ENCODE measurements at regions not wholly inside any gene's neighbourhood (a gene's known extent, or its start where the extent isn't known, plus 50 kb on each side); places are given as distances from the start of the nearest gene placed in this dataset.

- DNase-seq (ENCODE audit: missing footprints) = no peak
- no peak for ATAC-seq
- intact Hi-C loops (cut with DNase I) = no loop called here
These were observed 148.6 kb upstream of the DIO3 start for GRCh38 chr14:101412739-101413138.

DNA sequence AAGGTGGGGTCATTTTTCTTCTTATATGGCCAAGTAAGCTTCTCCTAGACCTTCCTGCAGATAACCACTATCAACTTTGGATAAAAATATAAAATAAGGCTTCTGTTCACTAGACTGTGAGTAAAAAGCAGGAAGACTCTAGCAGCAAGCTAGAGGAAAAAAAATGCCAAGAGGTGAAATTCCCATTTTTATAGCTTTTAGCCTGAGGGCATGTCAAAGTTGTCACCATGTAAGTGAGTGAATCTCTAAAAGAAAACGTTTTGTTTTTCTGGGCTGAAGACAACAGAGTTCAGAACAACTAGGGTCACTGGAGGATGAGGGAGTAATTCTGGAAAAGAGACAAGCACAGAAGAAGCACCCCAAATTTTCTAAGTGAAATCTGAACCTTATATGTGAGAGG is 143.9 kb upstream of the DIO3 start:
- ATAC-seq = no peak
- DNase-seq (ENCODE audit: missing footprints) = no peak
- intact Hi-C loops (cut with DNase I) = no loop called here

DNA sequence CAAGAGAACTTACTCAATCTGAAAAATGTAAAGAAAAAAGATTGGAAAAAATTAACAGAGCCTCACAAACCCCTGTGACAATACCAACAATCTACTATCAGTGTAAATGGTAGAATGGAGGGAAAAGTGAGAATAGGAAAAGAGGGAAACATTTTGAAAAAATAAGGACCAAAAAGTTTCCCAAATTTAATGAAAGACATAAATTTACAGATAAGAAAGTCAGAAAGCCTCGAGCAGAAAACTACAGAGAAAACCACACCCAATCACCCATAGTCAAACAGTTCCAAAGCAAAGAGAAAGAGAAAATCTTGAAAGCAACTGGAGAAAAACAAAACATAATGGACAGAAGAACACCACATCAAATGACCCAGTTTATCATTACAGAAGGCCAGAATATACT is 142.7 kb upstream of the DIO3 start:
- intact Hi-C loops (cut with DNase I) = no loop called here
- ATAC-seq = no peak

DNA sequence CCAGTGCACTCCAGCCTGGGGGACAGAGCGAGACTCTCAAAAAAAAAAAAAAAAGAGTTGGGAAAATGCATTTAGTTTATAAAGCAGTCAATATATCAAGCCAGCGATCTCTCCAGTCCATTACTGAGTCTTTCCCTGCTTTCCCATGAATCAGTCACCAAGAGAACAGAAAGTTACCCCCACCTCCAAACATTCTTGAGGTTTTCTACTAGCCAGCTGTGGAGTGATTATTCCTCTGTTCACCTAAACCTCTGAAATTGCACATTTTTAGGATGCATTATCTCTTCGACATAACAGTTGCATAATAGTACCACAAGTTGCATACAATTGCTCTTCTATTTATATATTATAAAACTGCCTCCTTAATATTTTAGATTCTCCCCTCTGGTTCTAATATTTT is 134.8 kb upstream of the DIO3 start:
- ATAC-seq (no peak), DNase-seq (ENCODE audit: missing footprints) (no peak)
- intact Hi-C loops (cut with DNase I) = no loop called here

More for the DNA sequence above, 142.7 kb upstream of the DIO3 start:
- no peak for DNase-seq (ENCODE audit: missing footprints)

DNA sequence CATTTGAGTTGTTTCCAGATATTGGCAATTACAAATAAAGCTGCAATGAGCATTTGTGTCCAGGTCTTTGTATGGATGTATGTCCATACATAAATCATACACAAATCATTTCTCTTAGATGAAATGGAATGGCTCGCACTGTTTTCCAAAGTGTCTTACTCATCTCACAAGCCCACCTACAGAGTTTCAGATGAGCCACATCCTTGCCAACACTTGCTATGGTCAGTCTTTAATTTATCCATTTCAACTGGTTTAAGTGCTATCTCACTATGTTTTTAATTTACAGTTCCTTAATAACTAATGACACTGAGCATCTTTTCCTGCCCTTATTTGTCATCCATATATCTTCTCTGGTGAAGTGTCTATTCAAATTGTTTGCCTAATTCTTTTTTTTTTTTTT is 132.9 kb upstream of the DIO3 start:
- intact Hi-C loops (cut with DNase I) = no loop called here
- ATAC-seq = no peak
- no peak for DNase-seq (ENCODE audit: missing footprints)

- intact Hi-C loops (cut with DNase I) = no loop called here
These were observed 125.7 kb upstream of the DIO3 start for GRCh38 chr14:101435546-101435945.

DNA sequence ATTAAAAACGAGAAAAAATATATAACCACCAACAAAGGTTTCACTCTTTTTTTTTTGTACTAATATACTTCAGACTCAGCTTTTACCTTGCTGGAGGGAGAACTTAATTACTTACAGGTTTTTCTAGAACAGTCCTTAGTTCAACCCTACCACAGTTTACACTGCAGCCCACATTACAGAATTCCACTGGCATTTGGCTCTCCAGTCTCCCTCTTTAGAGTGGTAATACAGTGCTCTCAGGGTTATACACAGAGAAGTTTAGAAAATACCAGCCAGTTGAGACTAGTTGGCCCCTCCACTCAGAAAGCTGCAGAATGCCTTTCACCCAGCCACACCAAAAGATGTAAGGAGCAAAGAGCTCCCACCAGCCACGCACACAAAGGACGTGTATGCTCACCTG is 122.3 kb upstream of the DIO3 start:
- intact Hi-C loops (cut with DNase I) = no loop called here
- no peak for ATAC-seq
- DNase-seq (ENCODE audit: missing footprints) = no peak

More at GRCh38 chr14:101435546-101435945, 125.7 kb upstream of the DIO3 start:
- ATAC-seq (no peak), DNase-seq (ENCODE audit: missing footprints) (no peak)

- DNase-seq (ENCODE audit: missing footprints) = no peak
- no peak for ATAC-seq
- intact Hi-C loops (cut with DNase I) = no loop called here
These were observed 120.8 kb upstream of the DIO3 start for GRCh38 chr14:101440496-101440895.

DNA sequence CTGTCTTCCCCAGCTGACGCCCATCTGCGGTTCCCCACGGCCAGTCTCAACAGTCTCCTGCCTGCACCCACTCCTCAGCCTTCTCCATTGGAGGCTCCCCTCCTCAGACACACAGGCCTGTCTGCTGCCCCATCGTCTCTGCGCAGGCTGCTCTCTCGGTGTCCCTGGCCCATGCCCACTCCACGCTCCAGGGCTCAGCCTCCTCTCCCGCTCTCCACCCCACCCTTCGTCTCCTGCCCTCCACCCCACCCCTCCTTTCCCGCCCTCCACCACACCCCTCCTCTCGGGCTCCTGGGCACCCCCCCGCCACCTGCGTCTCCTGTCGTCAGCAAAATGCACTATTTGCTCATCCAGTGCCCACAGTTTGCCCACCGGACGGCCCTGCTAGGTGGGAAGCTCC is 119.6 kb upstream of the DIO3 start:
- intact Hi-C loops (cut with DNase I) = no loop called here
- no peak for DNase-seq (ENCODE audit: missing footprints)
- ATAC-seq = no peak

DNA sequence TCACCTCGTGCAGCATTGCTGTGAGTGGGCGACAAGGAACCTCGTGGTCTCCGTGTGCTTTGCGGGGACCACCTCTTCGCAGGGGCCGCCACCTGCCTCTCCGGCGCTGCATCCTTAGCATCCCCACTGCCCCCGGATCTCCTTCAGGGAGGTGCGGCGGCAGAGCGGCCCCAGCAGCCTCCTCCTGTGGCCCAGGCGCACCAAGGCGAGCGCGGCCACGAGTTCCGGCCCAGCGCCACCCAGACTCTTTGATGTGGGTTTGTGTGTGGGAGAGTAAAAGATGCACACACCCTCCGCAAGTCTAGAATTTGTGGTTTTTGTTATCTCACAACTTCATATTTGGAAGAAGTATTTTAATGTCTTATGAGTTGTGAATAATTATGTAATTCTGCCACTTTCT is 118.8 kb upstream of the DIO3 start:
- ATAC-seq (no peak), DNase-seq (ENCODE audit: missing footprints) (no peak)
- intact Hi-C loops (cut with DNase I) = no loop called here

GRCh38 chr14:101444116-101444515 is 117.2 kb upstream of the DIO3 start:
- intact Hi-C loops (cut with DNase I) = no loop called here
- no peak for ATAC-seq
- DNase-seq (ENCODE audit: missing footprints) = no peak

GRCh38 chr14:101445278-101445677 is 116.0 kb upstream of the DIO3 start:
- DNase-seq (ENCODE audit: missing footprints) = no peak
- intact Hi-C loops (cut with DNase I) = no loop called here
- no peak for ATAC-seq

GRCh38 chr14:101446387-101446969 is 114.8 kb upstream of the DIO3 start:
- ATAC-seq (no peak), DNase-seq (ENCODE audit: missing footprints) (no peak)
- intact Hi-C loops (cut with DNase I) = no loop called here

GRCh38 chr14:101449114-101449513 is 112.2 kb upstream of the DIO3 start:
- intact Hi-C loops (cut with DNase I) = no loop called here

DNA sequence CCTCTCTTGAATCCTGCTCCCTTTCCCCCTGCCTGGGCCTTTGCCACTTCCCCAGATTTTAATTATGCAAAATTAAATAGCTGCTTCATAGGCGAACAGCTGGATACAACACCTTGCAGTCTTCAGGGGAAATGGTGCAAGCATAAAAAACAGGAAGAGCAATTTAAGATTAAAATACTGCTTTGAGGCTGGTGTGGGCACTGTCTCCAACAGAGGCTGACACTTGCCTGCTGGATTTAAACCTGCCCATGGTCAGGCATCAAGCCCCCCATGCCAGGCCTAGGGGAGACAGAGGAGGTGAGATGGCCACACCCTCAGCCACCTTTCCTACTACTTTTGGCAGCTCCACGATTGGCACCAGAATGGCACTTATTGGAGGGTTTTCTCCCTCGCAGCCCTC is 110.1 kb upstream of the DIO3 start:
- DNase-seq (ENCODE audit: missing footprints) (no peak), ATAC-seq (no peak)
- intact Hi-C loops (cut with DNase I) = no loop called here

More at GRCh38 chr14:101449114-101449513, 112.2 kb upstream of the DIO3 start:
- DNase-seq (ENCODE audit: missing footprints) (no peak), ATAC-seq (no peak)

DNA sequence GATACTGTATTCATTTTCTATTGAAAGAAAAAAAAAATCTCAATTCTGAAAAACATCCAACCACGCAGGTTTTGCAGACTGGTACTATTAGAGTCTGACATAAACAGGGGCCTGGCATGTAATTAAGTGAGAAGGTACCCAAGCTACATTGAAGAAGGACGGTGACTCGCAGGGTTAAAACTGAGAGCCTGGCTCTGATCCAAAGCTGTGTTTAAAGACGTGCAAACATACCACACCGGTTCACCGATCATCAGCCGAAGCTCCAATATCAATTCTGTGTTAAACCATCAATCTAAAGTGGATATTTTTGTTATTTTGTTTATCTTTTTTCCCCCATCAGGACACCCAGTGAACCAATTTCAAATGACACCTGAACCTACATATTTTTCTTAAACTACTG is 108.1 kb upstream of the DIO3 start:
- no peak for DNase-seq (ENCODE audit: missing footprints)
- no peak for ATAC-seq
- intact Hi-C loops (cut with DNase I) = no loop called here

GRCh38 chr14:101454229-101454628 is 107.1 kb upstream of the DIO3 start:
- intact Hi-C loops (cut with DNase I) = no loop called here
- no peak for ATAC-seq
- no peak for DNase-seq (ENCODE audit: missing footprints)

- no peak for DNase-seq (ENCODE audit: missing footprints)
- intact Hi-C loops (cut with DNase I) = no loop called here
- no peak for ATAC-seq
These were observed 104.8 kb upstream of the DIO3 start for GRCh38 chr14:101456246-101457175.

DNA sequence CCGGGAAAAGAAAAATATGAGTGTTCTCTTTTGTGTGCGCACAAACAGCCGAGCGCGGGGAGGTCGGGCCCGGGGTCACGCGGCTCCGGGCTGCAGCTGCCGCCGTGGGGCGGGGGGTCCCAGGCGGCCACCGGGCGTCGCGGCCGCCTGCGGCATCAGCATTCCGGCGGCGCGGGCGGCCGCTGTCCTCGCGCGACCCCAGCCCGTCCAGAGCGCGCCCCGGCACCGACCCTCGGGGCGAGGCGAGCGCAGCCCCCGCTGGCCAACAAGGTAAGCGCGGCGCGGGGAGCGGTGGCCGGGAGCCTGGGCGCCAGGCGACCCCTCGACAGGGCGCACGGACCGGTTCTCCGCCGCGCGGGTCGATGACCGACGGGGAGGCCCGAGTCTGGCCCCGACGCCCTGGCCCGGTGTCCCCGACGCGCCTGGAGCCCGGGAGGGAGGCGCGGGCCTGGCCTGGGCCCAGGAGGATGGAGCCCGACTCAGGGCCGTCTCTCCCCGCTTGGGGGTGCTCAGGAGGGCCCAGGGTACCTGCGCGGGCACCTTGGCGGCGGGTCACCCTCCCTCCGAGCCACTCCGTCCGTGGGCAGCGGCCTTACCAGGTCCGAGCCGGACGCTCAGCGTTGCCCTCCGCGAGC is 103.9 kb upstream of the DIO3 start:
- intact Hi-C loops (cut with DNase I) = no loop called here
- DNase-seq (ENCODE audit: missing footprints) (no peak), ATAC-seq (no peak)

All from Right ventricle myocardium inferior (tissue), 1 donor.